Mesodermal cell (in vitro differentiated cells): ENCODE measurements at regions not wholly inside any gene's neighbourhood (a gene's known extent, or its start where the extent isn't known, plus 50 kb on each side); places are given as distances from the start of the nearest gene placed in this dataset.

Source experiments
- H3K27ac ChIP-seq: 2 replicates; pipeline ENCODE4 v1.7.0; 2013; ENCODE audit warnings: mild to moderate bottlenecking, low read depth, low read length, moderate library complexity; ENCODE audit not compliant: severe bottlenecking
- H3K36me3 ChIP-seq: 2 replicates; pipeline ENCODE4 v1.7.1; 2013; ENCODE audit warnings: mild to moderate bottlenecking, low read length, moderate library complexity; ENCODE audit not compliant: control insufficient read depth, insufficient read depth
- H3K4me1 ChIP-seq: one replicate; pipeline ENCODE4 v1.7.1; 2013; ENCODE audit warnings: mild to moderate bottlenecking, low read length; ENCODE audit not compliant: insufficient read depth, control insufficient read depth, poor library complexity, severe bottlenecking
- H3K4me3 ChIP-seq: 2 replicates; pipeline ENCODE4 v1.7.0; 2013; ENCODE audit warnings: low read length, control low read depth, mild to moderate bottlenecking; ENCODE audit not compliant: insufficient read depth, poor library complexity, severe bottlenecking; ENCODE audit errors: extremely low read depth
- H3K9me3 ChIP-seq: 2 replicates; pipeline ENCODE4 v1.7.1; 2013; ENCODE audit warnings: mild to moderate bottlenecking, low read length, moderate library complexity; ENCODE audit not compliant: control insufficient read depth
- WGBS, 2 experiments: methylation state at CpG; one replicate each; pipeline ENCODE4 v1.1.5; 2013; ENCODE audit warnings: missing lambda C conversion rate in 2 of 2; ENCODE audit not compliant: insufficient coverage in 2 of 2; 5-methylcytosine and 5-hydroxymethylcytosine counted together

GRCh38 chr2:76667821-76668271 lies 854.3 kb downstream of the LRRTM4 start:
- Histone ChIP-seq H3K36me3 (no peaks in the 10 kb centered on the region), H3K27ac (no peak overlapping the region), H3K4me3 (no peak overlapping the region), H3K9me3 (no peaks in the 10 kb centered on the region), H3K4me1 (no peaks in the 10 kb centered on the region)
- WGBS, 2 experiments: 83 to 94% methylated on average over 5 to 6 of the region's 8 CpGs

GRCh38 chr2:76642129-76642528 lies 880.0 kb downstream of the LRRTM4 start:
- Histone ChIP-seq H3K4me3 (no peak overlapping the region), H3K36me3 (no peaks in the 10 kb centered on the region), H3K27ac (peak overlapping the region; percentile 19), H3K9me3 (peaks cover 3% of the 10 kb centered on the region), H3K4me1 (no peaks in the 10 kb centered on the region)
- 0% methylated on average over 1 of the region's 2 CpGs; no CpG with 5 or more reads in 1 of the 2 experiments for WGBS, 2 experiments

- Histone ChIP-seq H3K9me3 (peaks cover 3% of the 10 kb centered on the region), H3K27ac (no peak overlapping the region), H3K4me3 (no peak overlapping the region), H3K4me1 (no peaks in the 10 kb centered on the region), H3K36me3 (no peaks in the 10 kb centered on the region)
- WGBS, 2 experiments: no CpG with 5 or more reads among the region's 3 CpGs
Observed at GRCh38 chr2:76641506-76641905, 880.7 kb downstream of the LRRTM4 start.

GRCh38 chr2:76640905-76641304 lies 881.3 kb downstream of the LRRTM4 start:
- Histone ChIP-seq H3K4me3 (no peak overlapping the region), H3K27ac (no peak overlapping the region), H3K36me3 (no peaks in the 10 kb centered on the region), H3K4me1 (no peaks in the 10 kb centered on the region), H3K9me3 (peaks cover 3% of the 10 kb centered on the region)
- WGBS, 2 experiments: 100% methylated on average over 1 of the region's 1 CpG

GRCh38 chr2:76639171-76639680 lies 883.0 kb downstream of the LRRTM4 start:
- H3K36me3 ChIP-seq: no peaks in the 10 kb centered on the region
- no peaks in the 10 kb centered on the region for H3K9me3 ChIP-seq
- H3K27ac ChIP-seq: no peak overlapping the region
- H3K4me3 ChIP-seq: no peak overlapping the region
- WGBS, 2 experiments: 80% methylated on average over 3 of the region's 5 CpGs; no CpG with 5 or more reads in 1 of the 2 experiments
- H3K4me1 ChIP-seq: no peaks in the 10 kb centered on the region

- Histone ChIP-seq H3K4me1 (no peaks in the 10 kb centered on the region), H3K4me3 (no peak overlapping the region), H3K9me3 (no peaks in the 10 kb centered on the region), H3K36me3 (no peaks in the 10 kb centered on the region), H3K27ac (no peak overlapping the region)
- no CpG with 5 or more reads among the region's 3 CpGs for WGBS, 2 experiments
Observed at GRCh38 chr2:76633276-76633921, 888.8 kb downstream of the LRRTM4 start.

GRCh38 chr2:76625101-76625500 lies 897.1 kb downstream of the LRRTM4 start:
- H3K9me3 ChIP-seq: no peaks in the 10 kb centered on the region
- no peaks in the 10 kb centered on the region for H3K36me3 ChIP-seq
- 84 to 100% methylated on average over 3 of the region's 3 CpGs for WGBS, 2 experiments
- H3K4me1 ChIP-seq: no peaks in the 10 kb centered on the region
- H3K27ac ChIP-seq: no peak overlapping the region
- H3K4me3 ChIP-seq: no peak overlapping the region

GRCh38 chr2:76613330-76613729 lies 902.6 kb upstream of the GCFC2 start:
- H3K36me3 ChIP-seq: no peaks in the 10 kb centered on the region
- H3K4me1 ChIP-seq: no peaks in the 10 kb centered on the region
- no peak overlapping the region for H3K4me3 ChIP-seq
- H3K9me3 ChIP-seq: no peaks in the 10 kb centered on the region
- no peak overlapping the region for H3K27ac ChIP-seq

GRCh38 chr2:76612764-76613163 lies 902.0 kb upstream of the GCFC2 start:
- WGBS, 2 experiments: no CpG with 5 or more reads among the region's 2 CpGs
- Histone ChIP-seq H3K9me3 (no peaks in the 10 kb centered on the region), H3K27ac (no peak overlapping the region), H3K4me1 (no peaks in the 10 kb centered on the region), H3K36me3 (no peaks in the 10 kb centered on the region), H3K4me3 (no peak overlapping the region)

- Histone ChIP-seq H3K36me3 (no peaks in the 10 kb centered on the region), H3K9me3 (no peaks in the 10 kb centered on the region), H3K4me3 (no peak overlapping the region), H3K27ac (no peak overlapping the region), H3K4me1 (no peaks in the 10 kb centered on the region)
- 33 to 50% methylated on average over 1 of the region's 3 CpGs for WGBS, 2 experiments
Observed at GRCh38 chr2:76610451-76610850, 899.7 kb upstream of the GCFC2 start.

- Histone ChIP-seq H3K4me1 (no peaks in the 10 kb centered on the region), H3K9me3 (no peaks in the 10 kb centered on the region), H3K27ac (no peak overlapping the region), H3K4me3 (no peak overlapping the region), H3K36me3 (no peaks in the 10 kb centered on the region)
- 50 to 83% methylated on average over 1 to 2 of the region's 4 CpGs for WGBS, 2 experiments
Observed at GRCh38 chr2:76599732-76600368, 889.1 kb upstream of the GCFC2 start.
